MM.1S (cell line): ENCODE measurements at regions not wholly inside any gene's neighbourhood (a gene's known extent, or its start where the extent isn't known, plus 50 kb on each side); places are given as distances from the start of the nearest gene placed in this dataset.
"Not testable (repeated sequence)": the region's sequence is repeated elsewhere in the genome, so short reads cannot be mapped to it uniquely, and the experiment has no call there.

ENCODE experiments used
- CTCF ChIP-seq: fragments of 300-600 bp; sonication (generic); IDR thresholded peaks from 2 replicates; pipeline ENCODE4 v1.5.1; 2016; ENCODE audit warnings: antibody characterized with exemption, low read length, mixed read lengths
- EZH2 ChIP-seq: fragments of 300-600 bp; sonication (generic); optimal IDR thresholded peaks from 2 replicates; pipeline ENCODE3; 2017; ENCODE audit warnings: low read depth, mild to moderate bottlenecking, antibody characterized with exemption, low read length, mixed read lengths
- EZH2phosphoT487 ChIP-seq: fragments of 300-600 bp; sonication (generic); IDR thresholded peaks from 2 replicates; pipeline ENCODE4 v1.6.1; 2018; ENCODE audit warnings: antibody characterized with exemption, low read length

GRCh38 chr3:195969341-195969740, 61.0 kb upstream of the TNK2 start:
- TF ChIP-seq EZH2phosphoT487, CTCF, EZH2: not testable (repeated sequence)
